GM21825 (cell line): ENCODE measurements at regions not wholly inside any gene's neighbourhood (a gene's known extent, or its start where the extent isn't known, plus 50 kb on each side); places are given as distances from the start of the nearest gene placed in this dataset.
"Not testable (repeated sequence)": the region's sequence is repeated elsewhere in the genome, so short reads cannot be mapped to it uniquely, and the experiment has no call there.

Experiments
- ATAC-seq: cut with Tn5 transposase; IDR thresholded peaks from one replicate; pipeline ENCODE4 v1.9.1; 2021; ENCODE audit warnings: mild to moderate bottlenecking, moderate library complexity; ENCODE audit not compliant: unreplicated experiment

- ATAC-seq = no peak
These were observed 136.9 kb upstream of the FBXO11 start for GRCh38 chr2:48043131-48043700.

GRCh38 chr2:48043746-48044145 is 137.4 kb upstream of the FBXO11 start:
- no peak for ATAC-seq

- ATAC-seq = no peak
These were observed 139.3 kb upstream of the FBXO11 start for GRCh38 chr2:48045613-48046012.

- ATAC-seq = no peak
These were observed 142.3 kb upstream of the FBXO11 start for GRCh38 chr2:48048476-48049171.

- no peak for ATAC-seq
These were observed 143.1 kb upstream of the FBXO11 start for GRCh38 chr2:48049371-48049770.

GRCh38 chr2:48050711-48051110 is 144.4 kb upstream of the FBXO11 start:
- ATAC-seq = no peak

GRCh38 chr2:48059975-48060374 is 153.7 kb upstream of the FBXO11 start:
- no peak for ATAC-seq

- not testable (repeated sequence) for ATAC-seq
These were observed 155.4 kb upstream of the FBXO11 start for GRCh38 chr2:48061656-48062055.

GRCh38 chr2:48065096-48065495 is 158.8 kb upstream of the FBXO11 start:
- no peak for ATAC-seq

GRCh38 chr2:48066000-48066399 is 159.7 kb upstream of the FBXO11 start:
- no peak for ATAC-seq

- ATAC-seq = no peak
These were observed 163.5 kb upstream of the FBXO11 start for GRCh38 chr2:48069769-48070168.

GRCh38 chr2:48070415-48070814 is 164.1 kb upstream of the FBXO11 start:
- ATAC-seq = no peak

- ATAC-seq = no peak
These were observed 166.3 kb upstream of the FBXO11 start for GRCh38 chr2:48072583-48072982.

GRCh38 chr2:48075631-48076030 is 169.3 kb upstream of the FBXO11 start:
- no peak for ATAC-seq

GRCh38 chr2:48080534-48081316 is 174.4 kb upstream of the FBXO11 start:
- no peak for ATAC-seq

GRCh38 chr2:48081317-48081628 is 175.0 kb upstream of the FBXO11 start:
- ATAC-seq = no peak

- ATAC-seq = no peak
These were observed 179.6 kb upstream of the FBXO11 start for GRCh38 chr2:48085888-48086287.

GRCh38 chr2:48088994-48089393 is 182.7 kb upstream of the FBXO11 start:
- no peak for ATAC-seq

GRCh38 chr2:48089644-48090043 is 183.3 kb upstream of the FBXO11 start:
- no peak for ATAC-seq

- ATAC-seq = no peak
These were observed 186.8 kb upstream of the FBXO11 start for GRCh38 chr2:48092846-48093803.

- ATAC-seq = not testable (repeated sequence)
These were observed 190.5 kb upstream of the FBXO11 start for GRCh38 chr2:48096765-48097164.
